ENCODE measurements at regions not wholly inside any gene's neighbourhood (a gene's known extent, or its start where the extent isn't known, plus 50 kb on each side); places are given as distances from the start of the nearest gene placed in this dataset.
A peak's percentile ranks its signal among the peaks of the same experiment; 100 is the strongest.

DNA sequence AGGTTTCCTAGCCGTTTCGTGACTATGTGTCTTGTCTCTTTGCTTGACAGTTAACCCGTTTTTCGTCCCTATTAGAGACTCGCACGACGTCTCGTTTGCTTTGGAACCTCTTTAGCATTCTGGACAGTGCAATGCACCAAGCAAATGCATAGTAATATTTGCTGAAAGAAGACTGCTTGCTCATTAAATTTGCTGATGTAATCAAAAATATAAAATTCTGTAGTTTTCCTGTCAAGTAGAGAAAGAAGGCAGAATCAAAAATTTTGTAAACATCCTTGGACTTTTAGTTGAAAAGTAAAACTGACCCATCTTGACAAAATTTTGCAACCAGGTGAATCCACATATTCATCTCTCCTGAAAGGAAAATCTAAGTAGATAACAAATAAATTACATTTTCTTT, 106.9 kb upstream of the RAPGEF2 start:
- in situ Hi-C loops (cut with HindIII; ENCODE audit: low sequenced_read_pairs), result no loop called here

DNA sequence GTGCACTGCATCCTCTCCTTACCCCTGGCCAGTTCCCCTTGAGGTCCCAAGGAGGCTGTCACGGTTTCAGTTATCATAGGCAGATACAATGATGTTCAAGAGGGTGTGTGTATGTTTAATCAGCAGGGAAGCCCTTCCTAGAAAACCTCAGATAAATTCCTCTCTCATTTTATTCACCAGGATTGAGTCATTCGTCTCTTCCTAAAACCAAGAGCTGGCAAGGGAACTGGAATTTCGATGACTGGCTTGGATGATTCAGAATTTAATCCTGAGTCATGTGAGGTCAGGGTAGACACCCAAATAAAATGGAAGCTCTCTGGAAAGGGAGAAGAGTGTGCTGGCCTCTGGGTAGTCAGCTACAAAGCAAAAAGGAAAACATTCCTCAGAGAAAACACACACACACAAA, 106.2 kb upstream of the RAPGEF2 start:
- in situ Hi-C loops (cut with HindIII; ENCODE audit: low sequenced_read_pairs), result no loop called here
- peak; percentile 97 for DNase-seq (ENCODE audit: low read depth)
- TF ChIP-seq, protein P1, sequence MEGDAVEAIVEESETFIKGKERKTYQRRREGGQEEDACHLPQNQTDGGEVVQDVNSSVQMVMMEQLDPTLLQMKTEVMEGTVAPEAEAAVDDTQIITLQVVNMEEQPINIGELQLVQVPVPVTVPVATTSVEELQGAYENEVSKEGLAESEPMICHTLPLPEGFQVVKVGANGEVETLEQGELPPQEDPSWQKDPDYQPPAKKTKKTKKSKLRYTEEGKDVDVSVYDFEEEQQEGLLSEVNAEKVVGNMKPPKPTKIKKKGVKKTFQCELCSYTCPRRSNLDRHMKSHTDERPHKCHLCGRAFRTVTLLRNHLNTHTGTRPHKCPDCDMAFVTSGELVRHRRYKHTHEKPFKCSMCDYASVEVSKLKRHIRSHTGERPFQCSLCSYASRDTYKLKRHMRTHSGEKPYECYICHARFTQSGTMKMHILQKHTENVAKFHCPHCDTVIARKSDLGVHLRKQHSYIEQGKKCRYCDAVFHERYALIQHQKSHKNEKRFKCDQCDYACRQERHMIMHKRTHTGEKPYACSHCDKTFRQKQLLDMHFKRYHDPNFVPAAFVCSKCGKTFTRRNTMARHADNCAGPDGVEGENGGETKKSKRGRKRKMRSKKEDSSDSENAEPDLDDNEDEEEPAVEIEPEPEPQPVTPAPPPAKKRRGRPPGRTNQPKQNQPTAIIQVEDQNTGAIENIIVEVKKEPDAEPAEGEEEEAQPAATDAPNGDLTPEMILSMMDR (IDR thresholded peaks at IDR 0.05; ENCODE audit: low read depth, low read length, missing control alignments), result no peak
- no peak overlapping the region for H3K4me3 ChIP-seq (ENCODE audit: low read depth, low read length)

More for the DNA sequence above, 106.9 kb upstream of the RAPGEF2 start:
- H3K4me3 ChIP-seq (ENCODE audit: low read depth, low read length), result no peak overlapping the region
- no peak for DNase-seq (ENCODE audit: low read depth)
- TF ChIP-seq, protein P1 (IDR thresholded peaks at IDR 0.05; ENCODE audit: low read depth, low read length, missing control alignments), result no peak

DNA sequence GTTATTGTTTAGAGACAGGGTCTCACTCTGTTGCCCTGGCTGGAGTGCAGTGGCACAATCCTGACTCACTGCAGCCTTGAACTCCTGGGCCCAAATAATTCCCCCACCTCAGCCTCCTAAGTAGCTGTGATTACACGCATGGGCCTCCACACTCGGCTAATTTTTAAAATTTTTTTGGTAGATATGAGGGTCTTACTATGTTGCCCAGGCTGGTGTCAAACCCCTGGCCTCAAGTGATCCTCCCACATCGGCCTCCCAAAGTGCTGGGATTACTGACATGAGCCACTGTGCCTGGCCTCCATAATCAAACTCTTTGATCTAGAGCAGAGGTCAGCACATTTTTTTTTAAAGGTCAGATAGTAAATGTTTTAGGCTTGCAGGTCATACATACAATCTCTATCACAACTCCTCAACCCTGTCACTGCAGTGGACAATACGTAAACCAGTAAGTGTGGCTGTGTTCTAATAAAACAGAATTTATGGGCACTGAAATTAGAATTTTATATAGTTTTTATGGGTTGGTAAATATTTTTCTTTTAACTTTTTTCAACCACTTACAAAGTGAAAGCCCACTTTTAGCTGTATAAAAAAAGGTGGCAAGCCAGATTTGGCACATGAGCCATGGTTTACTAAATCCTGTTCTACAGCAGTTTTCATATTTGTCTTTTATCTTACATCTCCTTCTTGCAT, 105.1 kb upstream of the RAPGEF2 start:
- in situ Hi-C loops (cut with HindIII; ENCODE audit: low sequenced_read_pairs), result no loop called here
- no peak overlapping the region for H3K4me3 ChIP-seq (ENCODE audit: low read depth, low read length)
- TF ChIP-seq, protein P1 (IDR thresholded peaks at IDR 0.05; ENCODE audit: low read depth, low read length, missing control alignments), result no peak
- DNase-seq (ENCODE audit: low read depth), result no peak

DNA sequence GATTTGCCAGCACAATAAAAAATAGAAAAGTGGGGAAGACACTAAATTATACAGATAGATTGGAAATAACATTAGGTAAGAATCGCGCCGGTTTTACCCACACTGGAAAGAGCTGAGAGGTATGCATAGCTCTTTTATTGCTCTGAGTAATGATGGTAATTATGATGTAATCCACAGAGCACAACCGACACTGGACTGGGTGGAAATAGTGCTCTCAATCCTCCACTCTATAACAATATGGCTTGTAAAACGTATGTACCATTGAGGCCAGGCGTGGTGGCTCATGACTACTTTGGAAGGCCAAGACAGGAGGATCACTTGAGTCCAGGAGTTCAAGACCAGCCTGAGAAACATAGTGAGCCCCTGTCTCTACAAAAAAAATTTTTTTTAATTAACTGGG, 104.3 kb upstream of the RAPGEF2 start:
- TF ChIP-seq, protein P1 (IDR thresholded peaks at IDR 0.05; ENCODE audit: low read depth, low read length, missing control alignments), result no peak
- DNase-seq (ENCODE audit: low read depth), result no peak
- H3K4me3 ChIP-seq (ENCODE audit: low read depth, low read length), result no peak overlapping the region
- in situ Hi-C loops (cut with HindIII; ENCODE audit: low sequenced_read_pairs), result no loop called here

DNA sequence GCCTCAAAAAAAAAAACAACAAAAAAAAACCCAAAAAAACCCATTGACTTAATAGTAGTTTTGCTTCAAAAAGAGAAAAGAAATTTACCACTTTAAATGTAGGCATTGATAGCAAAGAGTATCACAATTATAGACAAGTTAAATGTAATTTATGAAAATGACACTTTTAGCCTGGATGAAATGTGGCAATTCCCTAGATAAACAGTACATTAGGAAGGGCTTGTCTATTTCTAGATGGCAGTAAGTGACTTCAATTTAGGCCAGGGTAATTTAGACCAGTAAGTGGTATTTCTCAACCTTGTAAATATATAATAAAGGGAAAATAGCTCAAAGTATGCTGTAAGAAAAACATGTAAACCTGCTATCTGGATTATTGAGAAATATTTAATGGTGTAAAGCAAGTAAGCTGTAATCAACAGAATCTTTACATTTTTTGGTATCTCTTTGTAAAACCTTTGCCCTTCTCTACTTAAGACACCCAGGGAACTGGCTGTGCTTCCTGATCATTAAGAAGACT, 103.7 kb upstream of the RAPGEF2 start:
- no peak for DNase-seq (ENCODE audit: low read depth)
- TF ChIP-seq, protein P1 (IDR thresholded peaks at IDR 0.05; ENCODE audit: low read depth, low read length, missing control alignments), result no peak
- H3K4me3 ChIP-seq (ENCODE audit: low read depth, low read length), result no peak overlapping the region
- in situ Hi-C loops (cut with HindIII; ENCODE audit: low sequenced_read_pairs), result no loop called here

DNA sequence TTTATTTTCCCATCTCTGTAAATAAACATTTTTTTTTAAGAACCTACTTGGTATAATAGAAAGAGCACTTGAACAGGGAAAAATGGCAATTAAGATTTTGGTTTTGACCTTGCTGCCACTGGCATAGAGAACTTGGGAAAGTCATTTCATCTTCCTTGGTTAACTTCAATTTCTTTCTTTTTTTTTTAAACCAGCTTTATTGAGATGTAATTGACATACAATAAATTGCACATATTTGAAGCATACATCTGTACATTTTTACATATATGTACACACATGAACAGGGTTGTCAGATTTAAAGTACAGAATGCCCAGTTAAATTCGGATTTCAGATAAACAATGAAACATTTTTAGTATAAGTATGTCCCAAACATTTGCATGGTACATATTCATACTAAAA, 103.0 kb upstream of the RAPGEF2 start:
- in situ Hi-C loops (cut with HindIII; ENCODE audit: low sequenced_read_pairs), result no loop called here
- TF ChIP-seq, protein P1 (IDR thresholded peaks at IDR 0.05; ENCODE audit: low read depth, low read length, missing control alignments), result no peak
- no peak overlapping the region for H3K4me3 ChIP-seq (ENCODE audit: low read depth, low read length)
- no peak for DNase-seq (ENCODE audit: low read depth)
